HepG2 (cell line): ENCODE measurements at regions not wholly inside any gene's neighbourhood (a gene's known extent, or its start where the extent isn't known, plus 50 kb on each side); places are given as distances from the start of the nearest gene placed in this dataset.

Experiments used
- ETV6 ChIP-seq: sonication (generic); formaldehyde crosslinking; conservative IDR thresholded peaks from 2 replicates; pipeline ENCODE4 v1.4.0; 2020; ENCODE audit warnings: missing genetic modification reagents
- GPN1 ChIP-seq: sonication (generic); formaldehyde crosslinking; IDR thresholded peaks from 2 replicates; pipeline ENCODE4 v1.5.1; 2020; ENCODE audit warnings: missing genetic modification reagents, borderline replicate concordance
- JARID2 ChIP-seq: sonication (generic); formaldehyde crosslinking; IDR thresholded peaks from 2 replicates; pipeline ENCODE4 v1.8.1; 2023; ENCODE audit warnings: missing genetic modification reagents, inconsistent platforms; ENCODE audit not compliant: insufficient replicate concordance
- SAP130 ChIP-seq: IDR thresholded peaks from 2 replicates; pipeline ENCODE4 v1.6.1; 2016; ENCODE audit warnings: low read depth
- TBP ChIP-seq: sonication (generic); formaldehyde crosslinking; IDR thresholded peaks from 2 replicates; pipeline ENCODE4 v1.5.0; 2020; ENCODE audit warnings: missing genetic modification reagents
- TEF ChIP-seq: sonication (generic); formaldehyde crosslinking; IDR thresholded peaks from 2 replicates; pipeline ENCODE4 v1.5.0; 2020; ENCODE audit warnings: missing genetic modification reagents
- TGIF2 ChIP-seq: IDR thresholded peaks from 2 replicates; pipeline ENCODE4 v1.6.1; 2016; ENCODE audit warnings: control low read depth, missing compliant biosample characterization
- UBTF ChIP-seq: sonication (generic); formaldehyde crosslinking; IDR thresholded peaks from 2 replicates; pipeline ENCODE4 v1.4.0; 2020; ENCODE audit warnings: mild to moderate bottlenecking, missing genetic modification reagents
- ZBTB44 ChIP-seq: sonication (generic); formaldehyde crosslinking; IDR thresholded peaks from 2 replicates; pipeline ENCODE4 v1.4.0; 2020; ENCODE audit warnings: missing genetic modification reagents
- ZNF281 ChIP-seq: sonication (generic); formaldehyde crosslinking; IDR thresholded peaks from 2 replicates; pipeline ENCODE4 v1.4.0; 2020; ENCODE audit warnings: missing genetic modification reagents, borderline replicate concordance
- ZNF407 ChIP-seq: sonication (generic); formaldehyde crosslinking; IDR thresholded peaks from one replicate; pipeline ENCODE4 v1.5.1; 2020; ENCODE audit warnings: mild to moderate bottlenecking, missing genetic modification reagents; ENCODE audit errors: not compliant biosample characterization
- ZNF841 ChIP-seq: sonication (generic); formaldehyde crosslinking; IDR thresholded peaks from 2 replicates; pipeline ENCODE4 v1.8.1; 2023; ENCODE audit warnings: missing genetic modification reagents, borderline replicate concordance

GRCh38 chr7:130865408-130866236, 131.6 kb upstream of the KLF14 start (continued):
- TF ChIP-seq ZBTB44 (peak; percentile 49; the same call in 1 of the 2 replicates), GPN1 (CRISPR knock-in tag) (no peak), ZNF407 (CRISPR knock-in tag) (no peak), UBTF (CRISPR knock-in tag) (no peak), TBP (CRISPR knock-in tag) (no peak), SAP130 (CRISPR knock-in tag) (0 out of 2 replicates have a peak, but pooled peaks have one; percentile 22), ZNF841 (peak; percentile 38; the same call in 1 of the 2 replicates), ETV6 (no peak), JARID2 (no peak), ZNF281 (CRISPR knock-in tag) (peak; percentile 13; the same call in 1 of the 2 replicates), TEF (peak; percentile 81; the same call in 1 of the 2 replicates), TGIF2 (CRISPR knock-in tag) (peak; percentile 39; the same call in 1 of the 2 replicates)
